IgD-negative memory B cell (primary cell): ENCODE measurements at regions not wholly inside any gene's neighbourhood (a gene's known extent, or its start where the extent isn't known, plus 50 kb on each side); places are given as distances from the start of the nearest gene placed in this dataset.
A peak's percentile ranks its signal among the peaks of the same experiment; 100 is the strongest.

ENCODE experiments used
- H3K27ac Mint-ChIP-seq, 3 donors: one replicate each; pipeline ENCODE4 v1.8.0; 2020 to 2022; ENCODE audit warnings: mild to moderate bottlenecking in 3 of 3, mixed read lengths in 3 of 3, moderate library complexity in 1 of 3
- H3K27me3 Mint-ChIP-seq: one replicate; pipeline ENCODE4 v1.8.0; 2021; ENCODE audit warnings: mixed read lengths
- H3K36me3 Mint-ChIP-seq: one replicate; pipeline ENCODE4 v1.8.0; 2020; ENCODE audit warnings: mild to moderate bottlenecking, mixed read lengths
- H3K4me1 Mint-ChIP-seq, 3 donors: one replicate each; pipeline ENCODE4 v1.8.0; 2020 to 2022; ENCODE audit warnings: mixed read lengths in 3 of 3, mild to moderate bottlenecking in 1 of 3
- H3K4me3 Mint-ChIP-seq, 4 donors: one replicate each; pipeline ENCODE4 v1.8.0; 2020 to 2022; ENCODE audit warnings: mild to moderate bottlenecking in 4 of 4, mixed read lengths in 4 of 4, moderate library complexity in 3 of 4
- H3K9me3 Mint-ChIP-seq, 3 donors: one replicate each; pipeline ENCODE4 v1.8.0; 2020 to 2021; ENCODE audit warnings: mixed read lengths in 3 of 3, mild to moderate bottlenecking in 1 of 3

DNA sequence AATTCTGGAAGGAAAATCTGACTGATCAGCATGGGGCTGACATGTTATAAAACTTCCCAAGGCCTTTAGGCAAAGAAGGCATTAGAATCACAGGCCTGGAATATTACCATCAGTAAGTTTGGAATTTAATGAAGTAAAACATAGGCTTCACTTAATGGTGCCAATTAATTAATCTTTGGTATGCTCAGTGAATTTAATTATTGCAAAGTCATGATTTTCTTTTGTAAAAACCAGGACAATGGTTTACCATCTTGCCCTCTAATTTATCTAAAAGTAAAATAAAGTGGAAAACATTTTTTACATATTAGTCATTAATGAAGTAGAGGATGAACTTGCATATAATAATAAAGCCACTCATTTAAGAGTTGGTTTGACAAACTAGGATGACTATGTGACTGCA, 220.3 kb downstream of the SEC23IP start:
- Mint-ChIP-seq H3K27me3 (peaks cover 5% of the 10 kb centered on the region), H3K9me3 (peaks cover 2 to 9% (median 4%) of the 10 kb centered on the region in 3 donors), H3K4me3 (no peak overlapping the region), H3K4me1 (no peaks in the 10 kb centered on the region), H3K36me3 (no peaks in the 10 kb centered on the region), H3K27ac (no peak overlapping the region)

DNA sequence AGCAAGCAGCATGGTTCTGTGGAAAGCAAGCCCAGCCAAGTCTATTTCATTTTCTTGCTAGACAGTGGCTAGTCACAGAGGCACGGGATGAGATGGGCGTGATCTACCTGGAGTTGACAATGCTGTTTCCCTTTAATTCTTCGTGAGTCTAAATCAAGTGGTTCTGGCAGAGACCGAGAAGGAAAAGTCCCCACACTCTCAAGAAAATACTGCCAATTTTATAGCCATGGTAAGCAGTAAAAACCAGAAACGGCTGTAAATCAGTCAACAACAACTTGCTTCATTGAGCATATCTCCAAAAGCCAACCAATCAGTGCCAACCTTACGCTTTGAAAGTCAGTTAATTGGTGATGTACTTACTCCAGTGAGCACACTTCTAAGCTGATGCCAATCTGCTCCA, 223.4 kb downstream of the SEC23IP start:
- Mint-ChIP-seq H3K36me3 (no peaks in the 10 kb centered on the region), H3K4me3 (no peak overlapping the region), H3K27me3 (peaks cover 10% of the 10 kb centered on the region), H3K27ac (no peak overlapping the region), H3K4me1 (no peaks in the 10 kb centered on the region), H3K9me3 (peaks cover 0 to 6% (median 2%) of the 10 kb centered on the region in 3 donors)

DNA sequence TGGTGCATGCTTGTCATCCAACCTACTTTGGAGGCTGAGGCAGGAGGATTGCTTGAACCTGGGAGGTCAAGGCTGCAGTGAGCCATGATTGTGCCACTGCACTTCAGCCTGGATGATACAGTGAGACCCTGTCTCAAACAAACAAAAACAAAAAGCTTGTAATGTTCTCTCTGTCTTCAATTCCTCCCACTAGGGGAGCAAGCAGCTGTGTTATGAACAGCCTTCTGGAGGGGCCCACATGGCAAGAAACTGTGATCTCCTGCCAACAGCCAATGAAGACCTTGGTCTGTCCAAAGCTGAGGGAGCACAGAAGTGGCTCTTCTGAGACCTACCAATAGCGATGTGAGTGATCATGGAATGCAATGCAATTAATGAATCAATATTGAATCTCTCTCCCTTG, 229.2 kb downstream of the SEC23IP start:
- Mint-ChIP-seq H3K27ac (peak overlapping the region in 1 of 3 donors; percentile 14), H3K4me3 (no peak overlapping the region), H3K4me1 (no peaks in the 10 kb centered on the region), H3K27me3 (peaks cover 8% of the 10 kb centered on the region), H3K36me3 (no peaks in the 10 kb centered on the region), H3K9me3 (peaks cover 0 to 4% (median 2%) of the 10 kb centered on the region in 3 donors)

DNA sequence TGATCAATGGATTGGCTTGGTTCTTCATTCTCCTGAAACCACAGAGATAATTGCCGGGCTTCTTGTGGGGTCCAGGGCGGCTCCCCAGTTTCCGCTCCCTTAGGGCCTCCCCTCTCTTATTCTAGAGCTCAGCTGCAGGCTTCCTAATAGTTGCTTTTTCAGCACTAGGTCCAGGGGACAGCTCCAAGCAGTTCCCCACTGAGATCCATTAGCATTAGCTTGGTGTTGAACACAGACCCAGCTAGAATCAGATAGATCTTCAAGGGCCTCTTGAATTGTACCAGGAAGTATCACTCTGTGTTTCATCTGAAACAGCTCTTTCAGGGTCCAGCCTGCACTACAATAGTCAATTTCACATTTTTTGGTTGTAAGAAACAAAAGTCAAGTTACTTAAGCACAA, 238.7 kb downstream of the SEC23IP start:
- H3K4me1 Mint-ChIP-seq = no peaks in the 10 kb centered on the region
- peaks cover 13% of the 10 kb centered on the region for H3K27me3 Mint-ChIP-seq
- H3K27ac Mint-ChIP-seq = no peak overlapping the region
- no peak overlapping the region for H3K4me3 Mint-ChIP-seq
- no peaks in the 10 kb centered on the region for H3K36me3 Mint-ChIP-seq
- peaks cover 0 to 4% (median 4%) of the 10 kb centered on the region in 3 donors for H3K9me3 Mint-ChIP-seq

DNA sequence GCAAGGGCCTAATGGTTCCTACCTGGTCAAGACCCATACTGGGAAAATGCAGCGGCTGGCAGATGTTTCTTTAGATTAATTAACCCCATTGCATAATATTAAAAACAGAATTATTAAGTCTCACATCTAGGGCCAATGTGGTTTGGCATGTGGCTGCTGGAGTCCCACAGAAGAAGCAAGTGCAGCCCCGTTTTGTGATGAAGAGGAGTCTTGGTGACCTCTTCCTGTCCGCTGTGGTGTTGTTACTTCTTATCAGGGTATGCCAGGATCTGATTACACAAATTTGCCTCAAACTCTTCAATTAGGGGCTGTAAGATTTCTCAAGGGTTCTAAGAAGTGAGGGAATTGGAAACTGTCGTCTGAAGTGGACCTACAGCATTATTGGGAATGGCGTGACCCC, 240.3 kb downstream of the SEC23IP start:
- Mint-ChIP-seq H3K27ac (no peak overlapping the region), H3K4me1 (no peaks in the 10 kb centered on the region), H3K27me3 (peaks cover 9% of the 10 kb centered on the region), H3K9me3 (peaks cover 0 to 5% (median 0%) of the 10 kb centered on the region in 3 donors), H3K4me3 (no peak overlapping the region), H3K36me3 (no peaks in the 10 kb centered on the region)

DNA sequence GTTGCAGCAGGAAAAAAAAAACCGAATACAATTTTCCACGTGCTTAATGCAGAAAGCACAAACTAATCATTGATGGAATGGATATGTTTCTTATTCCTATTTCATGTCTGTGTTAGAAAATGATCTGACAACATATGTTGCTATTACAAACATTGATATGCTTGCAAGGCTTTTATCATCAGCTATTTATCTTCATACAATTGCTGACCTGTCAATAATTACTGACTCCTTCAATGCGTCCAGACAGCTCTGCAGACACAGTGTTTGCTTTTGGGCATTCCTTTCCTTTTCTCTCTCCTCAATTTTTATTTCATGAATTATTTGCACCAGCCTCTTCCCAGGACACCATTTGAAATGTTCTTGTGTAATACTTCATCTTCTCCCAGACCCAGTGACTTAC, 246.2 kb downstream of the SEC23IP start:
- H3K4me3 Mint-ChIP-seq = no peak overlapping the region
- H3K4me1 Mint-ChIP-seq = no peaks in the 10 kb centered on the region
- H3K27me3 Mint-ChIP-seq = peaks cover 2% of the 10 kb centered on the region
- no peaks in the 10 kb centered on the region for H3K36me3 Mint-ChIP-seq
- no peak overlapping the region for H3K27ac Mint-ChIP-seq
- H3K9me3 Mint-ChIP-seq = peaks cover 0 to 5% (median 0%) of the 10 kb centered on the region in 3 donors

DNA sequence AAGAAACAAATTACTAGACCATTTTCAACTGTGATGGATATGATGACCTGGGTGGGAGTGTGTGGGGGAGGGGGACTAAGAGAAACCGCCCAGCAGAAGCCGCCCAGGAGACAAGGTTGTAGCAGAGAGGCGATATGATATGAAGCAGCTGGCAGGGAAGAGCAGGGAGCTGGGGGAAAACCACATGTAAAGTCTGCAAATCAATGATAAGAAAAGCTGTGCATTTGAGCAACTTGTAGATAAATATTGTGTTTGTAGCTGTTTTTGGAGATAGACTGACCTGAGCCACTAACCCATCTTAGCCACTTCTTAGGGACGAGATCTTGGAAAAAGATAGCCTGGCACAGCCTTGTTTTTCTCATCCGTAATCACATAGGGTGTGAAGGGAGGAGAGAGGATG, 252.6 kb downstream of the SEC23IP start:
- H3K36me3 Mint-ChIP-seq = no peaks in the 10 kb centered on the region
- no peak overlapping the region for H3K27ac Mint-ChIP-seq
- peaks cover 2% of the 10 kb centered on the region for H3K27me3 Mint-ChIP-seq
- H3K4me1 Mint-ChIP-seq = no peaks in the 10 kb centered on the region
- H3K4me3 Mint-ChIP-seq = no peak overlapping the region
- H3K9me3 Mint-ChIP-seq = peaks cover 0 to 4% (median 0%) of the 10 kb centered on the region in 3 donors

DNA sequence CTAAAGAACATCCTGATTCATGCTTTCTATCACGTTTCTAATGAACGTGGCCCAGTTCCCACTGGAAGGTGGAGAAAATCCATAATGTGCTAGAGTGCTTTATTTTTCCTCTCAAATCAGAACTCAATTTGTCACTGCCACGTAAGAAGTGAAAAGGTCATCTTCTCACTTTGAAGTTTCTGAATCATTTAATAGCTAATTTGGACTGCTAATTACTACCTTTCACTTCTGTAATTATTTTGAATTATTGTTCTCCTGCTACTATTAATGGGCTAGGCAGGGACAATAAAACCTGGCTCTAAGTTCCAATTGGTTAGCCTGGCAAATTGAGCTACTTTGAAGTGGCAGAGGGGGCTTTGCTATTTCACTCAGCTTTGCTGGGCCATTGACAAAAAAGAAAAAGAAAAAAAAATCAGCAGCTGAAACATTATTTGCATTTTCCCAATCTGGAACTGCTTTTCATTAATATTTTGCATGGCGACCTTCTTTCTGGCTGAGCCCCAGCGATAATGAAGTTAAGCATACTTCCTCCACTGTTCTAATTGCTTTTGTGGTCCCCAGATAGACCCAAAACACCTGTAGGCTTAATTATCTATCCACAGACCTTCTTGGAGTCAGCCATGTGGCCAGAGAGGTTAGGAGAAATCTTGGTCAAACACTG, 264.2 kb downstream of the SEC23IP start:
- no peak overlapping the region for H3K4me3 Mint-ChIP-seq
- H3K36me3 Mint-ChIP-seq = no peaks in the 10 kb centered on the region
- H3K27ac Mint-ChIP-seq = no peak overlapping the region
- H3K27me3 Mint-ChIP-seq = no peaks in the 10 kb centered on the region
- peaks cover 0 to 5% (median 3%) of the 10 kb centered on the region in 3 donors for H3K9me3 Mint-ChIP-seq
- H3K4me1 Mint-ChIP-seq = no peaks in the 10 kb centered on the region

DNA sequence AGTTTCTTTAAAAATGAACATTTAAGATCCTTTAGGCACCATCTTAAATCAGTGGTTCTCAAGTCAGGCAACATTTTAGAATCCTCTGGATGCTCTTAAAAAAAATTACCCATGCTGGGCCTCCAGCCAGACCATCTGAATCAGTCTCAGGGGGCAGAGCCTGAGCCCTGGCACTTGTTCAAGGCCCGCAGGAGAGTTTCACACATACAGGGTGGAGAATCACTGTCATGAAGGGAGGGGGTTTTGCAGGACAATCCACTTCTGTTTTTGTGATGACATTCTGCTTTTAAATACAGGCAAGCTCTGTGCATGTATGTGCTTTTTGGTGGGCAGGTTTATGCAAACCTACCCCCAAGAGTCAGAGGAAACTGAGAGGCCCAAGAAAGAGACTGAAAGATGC, 268.6 kb downstream of the SEC23IP start:
- H3K27ac Mint-ChIP-seq = no peak overlapping the region
- no peak overlapping the region for H3K4me3 Mint-ChIP-seq
- peaks cover 3% of the 10 kb centered on the region for H3K27me3 Mint-ChIP-seq
- H3K4me1 Mint-ChIP-seq = no peaks in the 10 kb centered on the region
- H3K36me3 Mint-ChIP-seq = no peaks in the 10 kb centered on the region
- peaks cover 0 to 5% (median 4%) of the 10 kb centered on the region in 3 donors for H3K9me3 Mint-ChIP-seq

DNA sequence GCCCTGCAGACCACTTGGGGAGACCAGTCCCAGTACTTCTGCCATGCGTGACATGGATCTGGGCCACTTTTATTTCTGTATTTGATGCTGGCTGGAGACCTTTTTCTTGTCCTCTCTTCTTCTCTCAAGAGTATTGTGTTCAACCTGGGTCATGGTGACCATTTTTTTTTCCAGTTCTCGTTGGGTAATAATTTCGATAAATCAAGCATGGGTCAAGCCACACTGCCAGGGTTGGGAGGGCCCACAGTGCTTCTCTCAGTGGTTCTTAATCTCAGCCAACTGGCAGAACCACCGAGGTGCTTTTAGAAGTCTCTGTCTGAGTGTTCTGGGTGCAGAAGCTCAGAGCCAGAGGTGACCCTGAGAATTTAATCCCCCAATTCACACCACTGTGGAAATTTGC, 269.9 kb downstream of the SEC23IP start:
- Mint-ChIP-seq H3K27ac (no peak overlapping the region), H3K4me1 (no peaks in the 10 kb centered on the region), H3K4me3 (no peak overlapping the region), H3K36me3 (no peaks in the 10 kb centered on the region), H3K27me3 (peaks cover 3% of the 10 kb centered on the region), H3K9me3 (peaks cover 0 to 5% (median 4%) of the 10 kb centered on the region in 3 donors)

DNA sequence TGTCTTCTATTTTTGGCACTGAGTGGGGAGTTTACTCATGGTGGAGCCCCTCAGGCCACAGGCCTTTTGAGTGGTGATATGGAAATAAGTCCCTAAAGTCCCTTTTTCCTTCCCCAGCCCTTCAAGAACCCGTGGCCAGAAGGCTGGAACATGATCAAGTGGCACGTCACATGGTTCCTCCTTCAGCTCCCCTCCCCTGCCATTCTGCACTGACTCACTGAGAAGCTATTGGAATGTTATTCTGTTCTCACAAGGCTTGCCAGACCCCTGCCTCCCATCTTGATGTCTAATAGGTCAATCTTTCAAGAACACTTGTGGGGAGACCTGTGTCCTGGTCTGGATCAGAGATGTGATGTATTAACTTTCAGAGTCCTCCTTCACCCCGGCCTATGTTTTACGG, 279.8 kb downstream of the SEC23IP start:
- Mint-ChIP-seq H3K4me3 (no peak overlapping the region), H3K9me3 (no peaks in the 10 kb centered on the region), H3K36me3 (no peaks in the 10 kb centered on the region), H3K27ac (no peak overlapping the region), H3K4me1 (peaks cover 0 to 1% (median 0%) of the 10 kb centered on the region in 3 donors), H3K27me3 (no peaks in the 10 kb centered on the region)

DNA sequence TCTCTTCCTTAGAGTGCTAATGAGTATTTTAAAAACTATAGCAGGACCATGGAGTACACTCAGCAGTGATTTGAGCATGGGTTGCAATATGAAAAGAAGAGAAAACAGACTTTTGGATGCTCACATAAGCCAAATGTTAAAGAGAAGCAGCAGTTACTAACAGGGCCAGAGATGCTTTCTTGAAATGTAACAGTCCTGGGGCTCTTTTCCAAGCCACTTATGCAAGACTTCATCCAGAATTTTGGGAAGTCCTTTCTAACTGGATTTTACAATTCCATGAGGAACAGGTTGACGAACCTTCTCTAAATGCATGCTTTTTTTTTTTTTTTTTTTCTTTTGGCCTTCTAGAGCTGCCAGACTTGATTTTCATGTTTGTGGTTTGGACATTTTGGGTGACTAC, 282.0 kb downstream of the SEC23IP start:
- Mint-ChIP-seq H3K27me3 (peaks cover 3% of the 10 kb centered on the region), H3K27ac (no peak overlapping the region), H3K4me3 (no peak overlapping the region), H3K9me3 (no peaks in the 10 kb centered on the region), H3K36me3 (no peaks in the 10 kb centered on the region), H3K4me1 (peaks cover 0 to 1% (median 0%) of the 10 kb centered on the region in 3 donors)

DNA sequence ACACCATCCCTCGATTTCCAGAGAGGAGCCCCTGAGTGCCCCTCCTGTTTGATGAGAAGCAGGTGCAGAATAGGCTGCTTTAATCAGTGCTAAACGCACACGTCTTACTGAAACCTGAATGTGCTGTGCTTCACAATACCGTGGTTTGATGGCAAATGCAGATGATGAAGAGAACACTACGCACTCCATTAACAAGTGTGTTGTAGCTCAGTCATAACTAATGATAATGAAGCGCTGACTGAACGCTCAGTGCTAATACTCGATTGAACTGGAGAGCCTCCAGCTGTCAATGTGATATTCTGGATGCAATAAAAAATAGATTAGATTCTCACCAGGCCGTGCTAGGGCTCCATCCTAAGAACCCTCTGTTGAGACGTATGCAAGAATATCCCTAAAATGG, 279.7 kb upstream of the PLPP4 start:
- Mint-ChIP-seq H3K27ac (no peak overlapping the region), H3K27me3 (peaks cover 3% of the 10 kb centered on the region), H3K4me3 (no peak overlapping the region), H3K4me1 (no peaks in the 10 kb centered on the region), H3K9me3 (no peaks in the 10 kb centered on the region), H3K36me3 (no peaks in the 10 kb centered on the region)

DNA sequence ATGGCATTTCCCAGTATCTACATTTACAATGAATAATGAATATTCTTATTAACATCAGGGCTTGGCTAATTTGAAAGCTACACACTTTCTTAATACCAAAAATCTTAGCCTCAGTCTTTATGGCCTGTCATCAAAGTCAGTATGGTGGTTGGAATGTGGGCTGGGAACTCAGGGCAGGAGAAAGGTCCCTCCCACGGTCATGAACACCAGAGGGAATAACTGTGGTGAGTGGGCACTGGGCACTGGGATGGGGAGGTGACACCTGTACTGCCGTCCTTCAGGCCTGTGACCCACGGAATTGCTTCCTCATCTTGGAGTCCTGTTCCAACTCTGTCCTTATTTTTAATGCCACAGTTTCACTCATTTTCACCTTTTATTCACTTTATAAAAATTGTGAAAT, 276.9 kb upstream of the PLPP4 start:
- Mint-ChIP-seq H3K4me1 (no peaks in the 10 kb centered on the region), H3K36me3 (no peaks in the 10 kb centered on the region), H3K27me3 (peaks cover 3% of the 10 kb centered on the region), H3K4me3 (no peak overlapping the region), H3K9me3 (no peaks in the 10 kb centered on the region), H3K27ac (no peak overlapping the region)

DNA sequence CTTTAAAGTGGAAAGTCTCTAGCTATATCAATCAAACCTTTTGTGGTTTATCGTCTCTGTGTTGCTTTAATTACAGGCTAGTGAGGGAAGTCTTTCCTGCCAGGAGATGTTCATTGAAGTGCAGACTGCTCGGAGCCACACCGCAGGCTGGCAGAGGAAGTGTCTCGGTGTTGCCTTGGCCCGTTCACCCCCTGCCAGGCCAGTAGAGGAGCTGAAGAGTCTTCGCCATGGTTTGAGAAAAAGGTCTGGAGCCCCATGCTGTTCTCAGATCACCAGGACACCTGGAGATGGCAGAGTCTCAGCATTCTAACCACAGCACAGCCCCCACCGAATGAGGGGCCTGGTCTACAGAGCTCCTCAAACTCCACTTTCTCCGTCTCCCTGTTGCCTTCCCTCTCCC, 275.9 kb upstream of the PLPP4 start:
- Mint-ChIP-seq H3K36me3 (no peaks in the 10 kb centered on the region), H3K4me3 (no peak overlapping the region), H3K27me3 (peaks cover 3% of the 10 kb centered on the region), H3K9me3 (no peaks in the 10 kb centered on the region), H3K4me1 (no peaks in the 10 kb centered on the region), H3K27ac (no peak overlapping the region)

DNA sequence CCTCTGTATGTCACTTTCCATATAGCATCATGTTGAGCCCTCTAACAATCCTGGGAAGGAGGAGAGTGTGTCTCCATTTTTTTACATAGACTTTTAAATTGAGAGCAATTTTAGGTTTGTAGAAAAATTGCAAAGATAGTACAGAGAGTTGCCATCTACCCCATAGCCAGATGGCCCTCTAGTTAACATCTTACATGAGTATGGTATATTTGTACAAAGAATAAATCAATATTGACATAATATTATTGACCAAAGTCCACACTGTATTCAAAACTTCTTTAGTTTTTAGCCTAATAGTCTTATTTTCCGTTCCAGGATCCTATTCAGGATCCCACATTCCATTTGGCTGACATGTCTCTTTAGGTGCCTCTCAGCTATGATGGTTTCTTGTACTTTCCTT, 274.6 kb upstream of the PLPP4 start:
- no peak overlapping the region for H3K27ac Mint-ChIP-seq
- H3K4me3 Mint-ChIP-seq = no peak overlapping the region
- H3K9me3 Mint-ChIP-seq = no peaks in the 10 kb centered on the region
- H3K4me1 Mint-ChIP-seq = no peaks in the 10 kb centered on the region
- peaks cover 5% of the 10 kb centered on the region for H3K27me3 Mint-ChIP-seq
- H3K36me3 Mint-ChIP-seq = no peaks in the 10 kb centered on the region
